NB4 (cell line): ENCODE measurements at regions not wholly inside any gene's neighbourhood (a gene's known extent, or its start where the extent isn't known, plus 50 kb on each side); places are given as distances from the start of the nearest gene placed in this dataset.

Source experiments
- DNase-seq: peaks from one replicate; pipeline ENCODE4 v3.0.0; 2010; ENCODE audit warnings: low read depth
- H3K4me3 ChIP-seq: one replicate; pipeline ENCODE4 v1.5.1; 2011; ENCODE audit warnings: mild to moderate bottlenecking, low read depth, low read length, moderate library complexity
- CTCF ChIP-seq: IDR thresholded peaks from one replicate; pipeline ENCODE4 v1.5.1; 2012; ENCODE audit warnings: low read depth, low read length
- MAX ChIP-seq: IDR thresholded peaks from 2 replicates; pipeline ENCODE4 v1.6.1; 2011; ENCODE audit warnings: low read depth, low read length
- MYC ChIP-seq: IDR thresholded peaks from 2 replicates; pipeline ENCODE4 v1.6.1; 2011; ENCODE audit warnings: low read depth, low read length
- POLR2A ChIP-seq: IDR thresholded peaks from 2 replicates; pipeline ENCODE4 v1.6.1; 2011; ENCODE audit warnings: mild to moderate bottlenecking; ENCODE audit not compliant: insufficient read length; ENCODE audit errors: extremely low read depth

GRCh38 chr1:55821234-55821633 is 606.1 kb upstream of the USP24 start:
- no peak for TF ChIP-seq MYC
- no peak for TF ChIP-seq CTCF
- TF ChIP-seq POLR2A, result no peak
- TF ChIP-seq MAX, result no peak
- no peak overlapping the region for H3K4me3 ChIP-seq
- no peak for DNase-seq

- no peak for TF ChIP-seq MAX
- TF ChIP-seq POLR2A, result no peak
- no peak for TF ChIP-seq MYC
- no peak for TF ChIP-seq CTCF
- no peak overlapping the region for H3K4me3 ChIP-seq
- no peak for DNase-seq
Observed at GRCh38 chr1:55820501-55820900, 605.3 kb upstream of the USP24 start.

GRCh38 chr1:55819011-55819410 is 603.8 kb upstream of the USP24 start:
- TF ChIP-seq MYC, result no peak
- no peak for TF ChIP-seq CTCF
- no peak for TF ChIP-seq MAX
- TF ChIP-seq POLR2A, result no peak
- DNase-seq, result no peak
- H3K4me3 ChIP-seq, result no peak overlapping the region

GRCh38 chr1:55816456-55817426 is 601.6 kb upstream of the USP24 start:
- TF ChIP-seq POLR2A (no peak), MYC (no peak), CTCF (no peak), MAX (no peak)
- no peak overlapping the region for H3K4me3 ChIP-seq
- DNase-seq, result no peak

- H3K4me3 ChIP-seq, result no peak overlapping the region
- no peak for DNase-seq
- TF ChIP-seq CTCF (no peak), MYC (no peak), POLR2A (no peak), MAX (no peak)
Observed at GRCh38 chr1:55815745-55816455, 600.7 kb upstream of the USP24 start.
